ENCODE measurements at regions not wholly inside any gene's neighbourhood (a gene's known extent, or its start where the extent isn't known, plus 50 kb on each side); places are given as distances from the start of the nearest gene placed in this dataset.

DNA sequence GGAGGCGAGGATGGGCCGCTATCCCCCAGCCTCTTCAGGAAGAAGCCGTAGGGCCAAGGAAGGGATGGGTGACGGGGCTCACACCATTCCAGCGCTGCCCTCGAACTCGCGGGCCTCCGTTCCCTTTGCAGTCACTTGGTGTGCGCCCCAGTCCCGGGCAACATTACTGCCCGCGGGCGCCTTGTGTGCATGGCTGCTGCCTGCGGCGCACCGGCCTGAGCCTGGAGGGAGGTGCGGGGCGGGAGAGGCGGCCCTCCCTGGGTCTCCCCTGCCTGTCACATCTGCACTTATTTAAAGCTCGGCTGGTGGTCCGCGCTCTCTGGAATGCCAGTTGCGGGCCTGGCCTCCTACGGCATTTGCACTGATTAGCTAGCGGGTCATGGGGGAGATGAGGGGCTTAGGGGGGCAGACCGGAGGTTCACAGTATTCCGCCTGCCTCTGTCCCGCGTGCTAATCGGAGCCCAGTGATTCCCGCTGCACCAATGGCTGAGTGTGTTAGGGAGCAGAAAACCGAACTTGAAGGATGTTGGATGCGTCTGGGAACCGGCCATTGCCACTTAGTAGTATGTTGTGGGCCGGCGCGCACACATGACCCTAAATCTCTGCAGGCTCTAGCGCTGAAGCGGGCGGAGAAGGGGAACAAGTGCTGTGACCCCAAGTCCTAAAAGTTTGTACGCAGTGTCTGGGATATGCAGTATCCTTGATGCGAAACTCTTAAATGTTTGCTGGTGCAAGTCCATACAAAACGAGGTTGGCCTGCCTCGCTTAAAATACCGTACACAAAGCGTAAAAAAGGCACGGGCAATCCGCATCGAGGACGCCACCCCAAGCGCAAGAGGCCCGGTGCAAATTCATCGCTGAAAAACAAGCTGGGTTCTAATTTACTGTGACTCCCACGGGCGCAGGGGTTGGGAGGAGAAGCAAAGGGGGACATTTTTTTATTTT is 161.2 kb upstream of the SIX2 start:
- Histone ChIP-seq H3K9me3 (no peaks in the 10 kb centered on the region), H3K4me1 (peaks cover 9% of the 10 kb centered on the region), H3K36me3 (ENCODE audit: low read depth, missing control alignments) (no peaks in the 10 kb centered on the region), H3K27ac (no peak overlapping the region), H3K27me3 (no peaks in the 10 kb centered on the region), H3K4me3 (peak overlapping the region; percentile 42 to 48)
- 8 to 9% methylated on average over 30 to 55 of the region's 56 CpGs for WGBS, 2 donors
- DNase-seq, result peak; percentile 22
- intact Hi-C loops (cut with DNase I; ENCODE audit: low total_unique reads), result no loop called here
- no peak for TF ChIP-seq POLR2A (IDR thresholded peaks at IDR 0.05)
- TF ChIP-seq, protein P1, sequence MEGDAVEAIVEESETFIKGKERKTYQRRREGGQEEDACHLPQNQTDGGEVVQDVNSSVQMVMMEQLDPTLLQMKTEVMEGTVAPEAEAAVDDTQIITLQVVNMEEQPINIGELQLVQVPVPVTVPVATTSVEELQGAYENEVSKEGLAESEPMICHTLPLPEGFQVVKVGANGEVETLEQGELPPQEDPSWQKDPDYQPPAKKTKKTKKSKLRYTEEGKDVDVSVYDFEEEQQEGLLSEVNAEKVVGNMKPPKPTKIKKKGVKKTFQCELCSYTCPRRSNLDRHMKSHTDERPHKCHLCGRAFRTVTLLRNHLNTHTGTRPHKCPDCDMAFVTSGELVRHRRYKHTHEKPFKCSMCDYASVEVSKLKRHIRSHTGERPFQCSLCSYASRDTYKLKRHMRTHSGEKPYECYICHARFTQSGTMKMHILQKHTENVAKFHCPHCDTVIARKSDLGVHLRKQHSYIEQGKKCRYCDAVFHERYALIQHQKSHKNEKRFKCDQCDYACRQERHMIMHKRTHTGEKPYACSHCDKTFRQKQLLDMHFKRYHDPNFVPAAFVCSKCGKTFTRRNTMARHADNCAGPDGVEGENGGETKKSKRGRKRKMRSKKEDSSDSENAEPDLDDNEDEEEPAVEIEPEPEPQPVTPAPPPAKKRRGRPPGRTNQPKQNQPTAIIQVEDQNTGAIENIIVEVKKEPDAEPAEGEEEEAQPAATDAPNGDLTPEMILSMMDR (IDR thresholded peaks at IDR 0.05), result no peak

DNA sequence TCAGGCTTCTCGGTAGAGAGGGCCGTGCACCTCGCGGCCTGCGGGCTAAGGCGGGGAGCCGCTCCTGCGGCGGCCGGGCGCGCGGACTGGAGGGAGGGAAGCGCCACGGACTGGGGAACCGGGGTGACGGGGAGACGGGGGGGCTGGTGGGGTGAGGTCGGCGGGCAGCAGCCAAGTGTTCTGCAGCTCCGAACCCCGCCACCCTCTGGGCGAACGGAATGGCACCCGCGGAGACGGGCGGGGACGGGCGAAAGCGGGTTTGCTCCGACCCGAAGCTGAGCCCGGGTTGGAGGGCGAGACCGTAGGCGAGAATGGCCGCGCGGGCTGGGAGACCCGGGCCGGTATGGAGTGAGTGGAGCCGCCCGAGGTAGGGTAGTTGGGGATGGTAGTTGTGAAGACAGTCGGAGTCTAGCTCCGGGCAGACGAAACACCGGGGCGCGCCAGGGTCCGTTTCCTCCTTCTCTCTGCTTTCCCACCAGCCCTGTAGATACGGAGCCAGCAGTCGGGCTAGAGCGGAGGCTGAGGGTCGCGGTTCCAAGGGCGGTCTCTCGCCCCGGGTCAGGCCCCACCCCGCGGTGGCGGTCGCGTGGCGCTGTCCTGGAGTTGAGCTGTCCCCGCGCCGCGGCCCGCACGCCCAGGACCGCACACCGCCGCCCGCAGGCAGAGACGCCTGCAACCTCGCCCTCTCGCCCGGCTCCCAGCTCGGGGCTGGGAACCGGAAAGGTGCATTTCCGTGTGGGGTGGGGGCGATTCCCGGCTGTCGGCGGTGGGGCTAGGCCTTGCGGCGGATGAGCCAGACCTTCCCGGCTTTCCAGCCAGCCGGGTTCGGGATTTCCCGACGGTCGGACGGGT is 160.3 kb upstream of the SIX2 start:
- DNase-seq, result peak; percentile 19
- Histone ChIP-seq H3K36me3 (ENCODE audit: low read depth, missing control alignments) (no peaks in the 10 kb centered on the region), H3K4me3 (peak overlapping the region; percentile 42 to 48), H3K4me1 (peaks cover 9% of the 10 kb centered on the region), H3K27me3 (no peaks in the 10 kb centered on the region), H3K9me3 (no peaks in the 10 kb centered on the region), H3K27ac (no peak overlapping the region)
- TF ChIP-seq, protein P1 (IDR thresholded peaks at IDR 0.05), result no peak
- no peak for TF ChIP-seq POLR2A (IDR thresholded peaks at IDR 0.05)
- WGBS, 2 donors, result 0 to 2% methylated on average over 18 to 90 of the region's 95 CpGs
- intact Hi-C loops (cut with DNase I; ENCODE audit: low total_unique reads), result no loop called here

DNA sequence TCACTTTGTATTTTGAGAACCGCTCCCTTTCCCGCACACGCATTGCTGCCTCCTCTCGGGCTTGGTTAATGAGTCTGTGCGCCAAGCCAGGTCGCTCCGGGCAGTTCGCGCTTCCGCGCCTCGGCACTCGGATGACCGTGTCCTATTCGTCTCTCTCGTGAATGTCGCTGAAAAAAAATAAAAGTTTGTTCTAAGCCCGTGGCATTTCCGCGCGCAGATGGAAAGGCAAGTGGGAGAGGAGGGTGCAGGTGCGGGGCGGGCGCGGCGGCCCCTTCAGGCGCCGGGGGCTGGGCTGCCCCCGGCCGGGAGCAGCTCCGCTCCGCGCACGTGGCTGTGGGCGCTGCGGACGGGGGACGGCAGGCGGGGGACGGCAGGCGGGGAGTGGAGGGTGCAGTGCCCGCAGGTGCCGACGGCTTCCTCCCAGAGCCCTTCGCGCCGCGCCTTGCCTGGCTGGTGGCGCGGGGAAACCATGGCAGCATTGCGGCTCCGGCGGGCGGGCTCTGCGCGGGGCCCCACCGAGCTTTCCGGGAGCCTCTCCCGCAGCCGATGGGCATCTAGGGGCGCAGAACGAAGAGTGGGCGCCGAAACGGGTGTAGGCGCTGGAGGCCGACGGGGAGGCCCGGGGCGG is 159.6 kb upstream of the SIX2 start:
- Histone ChIP-seq H3K9me3 (no peaks in the 10 kb centered on the region), H3K27ac (no peak overlapping the region), H3K4me3 (peak overlapping the region; percentile 42 to 48), H3K4me1 (peaks cover 9% of the 10 kb centered on the region), H3K27me3 (no peaks in the 10 kb centered on the region), H3K36me3 (ENCODE audit: low read depth, missing control alignments) (no peaks in the 10 kb centered on the region)
- TF ChIP-seq, protein P1 (IDR thresholded peaks at IDR 0.05), result no peak
- no peak for TF ChIP-seq POLR2A (IDR thresholded peaks at IDR 0.05)
- DNase-seq, result peak; percentile 18
- WGBS, 2 donors, result 1 to 2% methylated on average over 31 to 63 of the region's 70 CpGs
- intact Hi-C loops (cut with DNase I; ENCODE audit: low total_unique reads), result no loop called here

DNA sequence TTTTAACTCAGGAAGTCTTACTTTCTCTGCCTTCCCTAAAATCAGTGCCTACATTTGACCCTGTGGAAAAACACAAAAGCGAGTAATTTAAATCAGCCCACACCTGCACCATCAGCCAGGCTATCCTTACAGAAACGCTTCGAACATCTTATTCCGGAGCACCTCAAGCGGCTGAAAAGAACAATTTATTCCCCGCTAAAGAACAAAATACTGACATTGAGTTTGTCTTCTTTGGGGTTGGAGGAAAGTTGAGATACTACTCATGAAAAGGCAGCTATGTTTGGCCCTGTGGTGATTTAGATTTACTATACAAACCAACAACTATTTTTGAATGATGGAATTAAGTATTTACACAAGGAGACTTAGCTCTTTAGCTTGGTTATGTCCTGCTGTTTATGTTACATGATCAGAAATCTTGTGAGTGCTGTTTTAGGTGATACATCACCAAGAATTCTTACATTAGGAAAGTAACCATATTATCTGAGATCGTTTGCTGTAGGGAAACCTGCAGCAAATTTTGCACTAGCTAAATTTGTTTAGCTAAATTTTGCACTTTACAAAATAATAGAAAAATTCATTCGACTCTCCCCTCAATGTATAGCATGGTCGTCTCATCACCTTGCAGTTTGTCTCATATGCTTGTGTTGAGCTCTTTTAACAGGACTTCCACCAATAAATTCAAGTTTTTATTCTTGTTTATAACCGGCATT is 158.8 kb upstream of the SIX2 start:
- intact Hi-C loops (cut with DNase I; ENCODE audit: low total_unique reads), result no loop called here
- no peak for DNase-seq
- 18 to 19% methylated on average over 10 of the region's 10 CpGs for WGBS, 2 donors

More for the DNA sequence above, 158.8 kb upstream of the SIX2 start:
- no peak overlapping the region for H3K27ac ChIP-seq
- no peak for TF ChIP-seq POLR2A (IDR thresholded peaks at IDR 0.05)
- TF ChIP-seq, protein P1 (IDR thresholded peaks at IDR 0.05), result no peak
- H3K27me3 ChIP-seq, result no peaks in the 10 kb centered on the region
- peaks cover 9% of the 10 kb centered on the region for H3K4me1 ChIP-seq
- no peaks in the 10 kb centered on the region for H3K36me3 ChIP-seq (ENCODE audit: low read depth, missing control alignments)
- H3K9me3 ChIP-seq, result no peaks in the 10 kb centered on the region
- H3K4me3 ChIP-seq, result no peak overlapping the region

All from testis (tissue), 2 donors.